Stomach (tissue), 8 donors: ENCODE measurements at regions not wholly inside any gene's neighbourhood (a gene's known extent, or its start where the extent isn't known, plus 50 kb on each side); places are given as distances from the start of the nearest gene placed in this dataset.

Source experiments
- DNase-seq, 2 donors: peaks; one replicate each; pipeline versions ENCODE4 v3.0.0 to v3.0.0-alpha.2; 2013 to 2019
- H3K27ac ChIP-seq, 5 donors: fragments of 200-600 bp in 4 of 5; sonication (generic) in 4 of 5; one replicate each; pipeline ENCODE4 v1.5.1; 2013 to 2019; ENCODE audit warnings: mild to moderate bottlenecking in 1 of 5, moderate library complexity in 1 of 5
- H3K27me3 ChIP-seq, 3 donors: fragments of 200-600 bp; sonication (generic); one replicate each; pipeline ENCODE4 v1.5.1; 2017 to 2019; ENCODE audit warnings: mixed run types in 1 of 3
- H3K36me3 ChIP-seq, 4 donors: fragments of 200-600 bp; sonication (generic); 1 replicate in 3 of 4; 2 replicates in 1 of 4; pipeline ENCODE4 v1.5.1; 2016 to 2019
- H3K4me1 ChIP-seq, 4 donors: fragments of 200-600 bp; sonication (generic); one replicate each; pipeline ENCODE4 v1.5.1; 2016 to 2019
- H3K4me3 ChIP-seq, 4 donors: fragments of 200-600 bp; sonication (generic) in 3 of 4; one replicate each; pipeline ENCODE4 v1.5.1; 2016 to 2019; ENCODE audit warnings: mild to moderate bottlenecking in 1 of 4
- H3K9me3 ChIP-seq, 4 donors: fragments of 200-600 bp; sonication (generic); one replicate each; pipeline ENCODE4 v1.5.1; 2016 to 2019
- EP300 ChIP-seq: sonication (generic); formaldehyde crosslinking; IDR thresholded peaks from one replicate; pipeline ENCODE4 v1.6.1; 2017; ENCODE audit warnings: antibody characterized with exemption
- POLR2A ChIP-seq, 4 donors: fragments of 450-650 bp; IDR thresholded peaks; one replicate each; pipeline ENCODE4 v1.6.1; 2016; ENCODE audit warnings: antibody characterized with exemption in 4 of 4, control low read depth in 2 of 4, mild to moderate bottlenecking in 1 of 4, moderate library complexity in 1 of 4
- POLR2AphosphoS5 ChIP-seq, 3 donors: sonication (generic); formaldehyde crosslinking; IDR thresholded peaks; one replicate each; pipeline ENCODE4 v1.6.1; 2016; ENCODE audit warnings: antibody characterized with exemption in 3 of 3
- WGBS, 5 donors: extraction: QIAGEN DNeasy Blood & Tissue Kit in 3 of 5; methylation state at CpG; one replicate each; pipeline versions ENCODE4 v1.1.5 to v1.1.7; 2013 to 2018; 5-methylcytosine and 5-hydroxymethylcytosine counted together
- intact Hi-C: fragments of 100-400 bp; cut with DNase I; formaldehyde crosslinking; loops from one replicate; pipeline ENCODE4 v1.15.1; 2023; ENCODE audit warnings: low total_unique reads
- TF ChIP-seq, protein P1 (sequence below), 7 experiments: fragments of 450-650 bp in 4 of 7; fragments of 200-600 bp in 3 of 7; sonication (generic) in 3 of 7; IDR thresholded peaks; one replicate each; pipeline ENCODE4 v1.5.1; 2016 to 2019; ENCODE audit warnings: antibody characterized with exemption in 7 of 7, control low read depth in 2 of 7, mild to moderate bottlenecking in 1 of 7
- donor health status: healthy with polysubstance abuse.
- donor health status: Bipolar disorder and iron deficiency.
- donor health status: healthy.

GRCh38 chr21:33975548-33976081 lies 60.0 kb upstream of the ATP5PO start:
- Histone ChIP-seq H3K27ac (peak overlapping the region; percentile 32 to 61 (median 52)), H3K9me3 (no peaks in the 10 kb centered on the region), H3K4me3 (no peak overlapping the region), H3K27me3 (no peaks in the 10 kb centered on the region), H3K4me1 (peaks cover 0 to 26% (median 4%) of the 10 kb centered on the region in 4 donors), H3K36me3 (no peaks in the 10 kb centered on the region)
- DNase-seq = peak in 1 of 2 donors; percentile 57
- 74 to 81% (median 76%) methylated on average over 7 of the region's 7 CpGs for WGBS, 5 donors
- intact Hi-C loops = no loop called here
- TF ChIP-seq, protein P1, sequence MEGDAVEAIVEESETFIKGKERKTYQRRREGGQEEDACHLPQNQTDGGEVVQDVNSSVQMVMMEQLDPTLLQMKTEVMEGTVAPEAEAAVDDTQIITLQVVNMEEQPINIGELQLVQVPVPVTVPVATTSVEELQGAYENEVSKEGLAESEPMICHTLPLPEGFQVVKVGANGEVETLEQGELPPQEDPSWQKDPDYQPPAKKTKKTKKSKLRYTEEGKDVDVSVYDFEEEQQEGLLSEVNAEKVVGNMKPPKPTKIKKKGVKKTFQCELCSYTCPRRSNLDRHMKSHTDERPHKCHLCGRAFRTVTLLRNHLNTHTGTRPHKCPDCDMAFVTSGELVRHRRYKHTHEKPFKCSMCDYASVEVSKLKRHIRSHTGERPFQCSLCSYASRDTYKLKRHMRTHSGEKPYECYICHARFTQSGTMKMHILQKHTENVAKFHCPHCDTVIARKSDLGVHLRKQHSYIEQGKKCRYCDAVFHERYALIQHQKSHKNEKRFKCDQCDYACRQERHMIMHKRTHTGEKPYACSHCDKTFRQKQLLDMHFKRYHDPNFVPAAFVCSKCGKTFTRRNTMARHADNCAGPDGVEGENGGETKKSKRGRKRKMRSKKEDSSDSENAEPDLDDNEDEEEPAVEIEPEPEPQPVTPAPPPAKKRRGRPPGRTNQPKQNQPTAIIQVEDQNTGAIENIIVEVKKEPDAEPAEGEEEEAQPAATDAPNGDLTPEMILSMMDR (IDR thresholded peaks at IDR 0.05) = no peak
- TF ChIP-seq POLR2AphosphoS5 (IDR thresholded peaks at IDR 0.05) = peak in 1 of 3 donors; percentile 15

- DNase-seq = no peak
- H3K27ac ChIP-seq = peak overlapping the region in 2 of 5 donors; percentile 59 to 61
- 89 to 96% (median 95%) methylated on average over 9 of the region's 9 CpGs for WGBS, 5 donors
- no peak for TF ChIP-seq EP300
- no peaks in the 10 kb centered on the region for H3K36me3 ChIP-seq
- intact Hi-C loops = no loop called here
- H3K9me3 ChIP-seq = no peaks in the 10 kb centered on the region
- no peak overlapping the region for H3K4me3 ChIP-seq
- peaks cover 0 to 28% (median 4%) of the 10 kb centered on the region in 4 donors for H3K4me1 ChIP-seq
- H3K27me3 ChIP-seq = no peaks in the 10 kb centered on the region
These were observed 59.2 kb upstream of the ATP5PO start for GRCh38 chr21:33974513-33975468.

GRCh38 chr21:33973268-33973667 lies 57.7 kb upstream of the ATP5PO start:
- no peak overlapping the region for H3K27ac ChIP-seq
- intact Hi-C loops = no loop called here
- H3K27me3 ChIP-seq = no peaks in the 10 kb centered on the region
- DNase-seq = no peak
- WGBS, 5 donors = 73 to 94% (median 90%) methylated on average over 4 to 5 of the region's 5 CpGs
- H3K4me3 ChIP-seq = no peak overlapping the region
- no peak for TF ChIP-seq POLR2AphosphoS5 (IDR thresholded peaks at IDR 0.05)
- TF ChIP-seq, protein P1 (IDR thresholded peaks at IDR 0.05) = no peak
- no peak for TF ChIP-seq POLR2A (IDR thresholded peaks at IDR 0.05)
- TF ChIP-seq EP300 = no peak
- no peaks in the 10 kb centered on the region for H3K9me3 ChIP-seq
- peaks cover 0 to 43% (median 13%) of the 10 kb centered on the region in 4 donors for H3K4me1 ChIP-seq
- no peaks in the 10 kb centered on the region for H3K36me3 ChIP-seq

DNA sequence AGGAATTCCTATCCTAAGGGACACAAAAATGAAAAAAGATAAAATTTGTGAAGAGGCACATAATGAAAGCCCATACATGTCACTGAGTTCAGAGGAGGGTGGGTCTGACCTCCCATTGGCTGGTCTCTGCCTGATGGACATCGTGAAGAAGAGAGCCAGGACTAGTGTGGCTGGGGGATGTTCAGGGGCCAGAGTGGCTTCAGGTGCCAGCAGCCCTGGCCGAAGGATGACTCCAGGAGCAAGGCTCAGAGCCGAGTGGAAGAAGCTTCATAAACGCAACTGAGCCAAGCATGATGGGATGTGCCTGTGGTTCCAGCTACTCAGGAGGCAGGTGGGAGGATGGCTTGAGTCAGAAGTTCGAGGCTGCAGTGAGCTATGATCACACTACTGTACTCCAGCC lies 56.9 kb upstream of the ATP5PO start:
- Histone ChIP-seq H3K27ac (no peak overlapping the region), H3K9me3 (no peaks in the 10 kb centered on the region), H3K36me3 (no peaks in the 10 kb centered on the region), H3K4me3 (no peak overlapping the region), H3K27me3 (no peaks in the 10 kb centered on the region), H3K4me1 (peaks cover 0 to 44% (median 14%) of the 10 kb centered on the region in 4 donors)
- TF ChIP-seq EP300 (no peak), POLR2AphosphoS5 (IDR thresholded peaks at IDR 0.05) (no peak), POLR2A (IDR thresholded peaks at IDR 0.05) (no peak)
- TF ChIP-seq, protein P1 (IDR thresholded peaks at IDR 0.05) = no peak
- 91 to 97% (median 93%) methylated on average over 4 to 5 of the region's 5 CpGs for WGBS, 5 donors
- no peak for DNase-seq
- intact Hi-C loops = no loop called here
